D341Med (cell line): ENCODE measurements at regions not wholly inside any gene's neighbourhood (a gene's known extent, or its start where the extent isn't known, plus 50 kb on each side); places are given as distances from the start of the nearest gene placed in this dataset.

Source experiments
- DNase-seq: peaks from one replicate; pipeline ENCODE4 v3.0.0; 2012; ENCODE audit warnings: low spot score

DNA sequence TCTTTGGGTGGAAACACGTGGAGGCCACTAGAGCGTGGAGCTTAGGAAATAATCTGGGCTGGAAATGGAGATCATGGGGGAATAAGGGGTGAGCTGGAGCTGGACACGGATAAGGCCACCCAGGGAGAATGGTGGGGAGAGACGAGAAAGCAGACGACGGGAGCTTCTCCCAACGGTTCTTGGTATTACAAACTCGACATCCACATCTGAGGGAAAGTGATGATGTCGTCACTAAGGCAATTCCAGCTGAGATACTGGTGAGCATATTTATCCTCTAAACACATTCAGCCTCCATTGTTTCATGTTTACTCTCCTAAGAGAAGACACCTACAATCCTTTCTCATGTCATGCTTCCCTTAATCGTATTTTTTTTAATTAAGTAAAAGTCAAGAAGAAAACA is 50.2 kb upstream of the SNX9 start:
- no peak for DNase-seq
